ENCODE measurements at regions not wholly inside any gene's neighbourhood (a gene's known extent, or its start where the extent isn't known, plus 50 kb on each side); places are given as distances from the start of the nearest gene placed in this dataset.

DNA sequence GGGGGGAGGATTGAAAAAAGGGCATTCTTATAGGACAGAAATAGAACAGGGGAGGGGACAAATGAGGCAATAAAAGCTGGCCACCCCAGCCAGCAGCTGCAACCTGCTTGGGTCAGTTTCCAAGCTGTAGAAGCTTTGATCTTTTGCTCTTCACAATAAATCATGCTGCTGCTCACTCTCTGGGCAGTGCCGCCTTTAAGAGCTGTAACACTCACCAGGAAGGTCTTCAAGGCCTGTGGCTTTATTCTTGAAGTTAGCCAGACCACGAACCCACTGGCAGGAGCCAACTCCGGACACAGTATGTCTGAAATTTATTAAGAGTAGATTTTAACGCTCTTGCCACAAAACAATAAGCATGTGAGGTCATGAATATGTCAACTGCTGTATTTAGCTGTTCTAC is 649.9 kb upstream of the RAB6C start:
- TF ChIP-seq, protein P1, sequence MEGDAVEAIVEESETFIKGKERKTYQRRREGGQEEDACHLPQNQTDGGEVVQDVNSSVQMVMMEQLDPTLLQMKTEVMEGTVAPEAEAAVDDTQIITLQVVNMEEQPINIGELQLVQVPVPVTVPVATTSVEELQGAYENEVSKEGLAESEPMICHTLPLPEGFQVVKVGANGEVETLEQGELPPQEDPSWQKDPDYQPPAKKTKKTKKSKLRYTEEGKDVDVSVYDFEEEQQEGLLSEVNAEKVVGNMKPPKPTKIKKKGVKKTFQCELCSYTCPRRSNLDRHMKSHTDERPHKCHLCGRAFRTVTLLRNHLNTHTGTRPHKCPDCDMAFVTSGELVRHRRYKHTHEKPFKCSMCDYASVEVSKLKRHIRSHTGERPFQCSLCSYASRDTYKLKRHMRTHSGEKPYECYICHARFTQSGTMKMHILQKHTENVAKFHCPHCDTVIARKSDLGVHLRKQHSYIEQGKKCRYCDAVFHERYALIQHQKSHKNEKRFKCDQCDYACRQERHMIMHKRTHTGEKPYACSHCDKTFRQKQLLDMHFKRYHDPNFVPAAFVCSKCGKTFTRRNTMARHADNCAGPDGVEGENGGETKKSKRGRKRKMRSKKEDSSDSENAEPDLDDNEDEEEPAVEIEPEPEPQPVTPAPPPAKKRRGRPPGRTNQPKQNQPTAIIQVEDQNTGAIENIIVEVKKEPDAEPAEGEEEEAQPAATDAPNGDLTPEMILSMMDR (IDR thresholded peaks at IDR 0.05), result no peak
- TF ChIP-seq POLR2A (IDR thresholded peaks at IDR 0.05), result no peak

All from right lobe of liver (tissue), 4 donors.